Loucy (cell line): ENCODE measurements at regions not wholly inside any gene's neighbourhood (a gene's known extent, or its start where the extent isn't known, plus 50 kb on each side); places are given as distances from the start of the nearest gene placed in this dataset.

ENCODE experiments used
- H2AFZ ChIP-seq: fragments of 200-600 bp; sonication (generic); 2 replicates; pipeline ENCODE4 v1.6.0; 2016; ENCODE audit warnings: antibody characterized with exemption, mild to moderate bottlenecking, low read length, moderate library complexity
- H3F3A ChIP-seq: fragments of 200-600 bp; 2 replicates; pipeline ENCODE4 v1.6.0; 2016; ENCODE audit warnings: antibody characterized with exemption, low read depth, mild to moderate bottlenecking
- H3K27me3 ChIP-seq: fragments of 200-600 bp; sonication (generic); 2 replicates; pipeline ENCODE4 v1.6.1; 2014; ENCODE audit warnings: low read length, mild to moderate bottlenecking; ENCODE audit not compliant: insufficient read depth, poor library complexity, severe bottlenecking
- H3K36me3 ChIP-seq: fragments of 200-600 bp; sonication (generic); 2 replicates; pipeline ENCODE4 v1.6.1; 2016; ENCODE audit warnings: low read length; ENCODE audit not compliant: insufficient read depth
- H3K4me1 ChIP-seq: fragments of 200-600 bp; sonication (generic); 2 replicates; pipeline ENCODE4 v1.5.1; 2014; ENCODE audit warnings: low read length, mild to moderate bottlenecking; ENCODE audit not compliant: insufficient read depth, poor library complexity, severe bottlenecking
- H3K4me2 ChIP-seq: fragments of 200-600 bp; sonication (generic); 2 replicates; pipeline ENCODE4 v1.6.0; 2014; ENCODE audit warnings: antibody characterized with exemption, low read length, low read depth, mild to moderate bottlenecking; ENCODE audit not compliant: poor library complexity, severe bottlenecking
- H3K4me3 ChIP-seq: fragments of 200-600 bp; sonication (generic); 2 replicates; pipeline ENCODE4 v1.5.1; 2014; ENCODE audit warnings: low read length, mild to moderate bottlenecking, mixed read lengths; ENCODE audit not compliant: poor library complexity, severe bottlenecking
- H3K79me2 ChIP-seq: fragments of 200-600 bp; sonication (generic); 2 replicates; pipeline ENCODE4 v1.6.1; 2014; ENCODE audit warnings: low read length; ENCODE audit not compliant: insufficient read depth
- H3K9ac ChIP-seq: fragments of 200-600 bp; sonication (generic); 2 replicates; pipeline ENCODE4 v1.6.0; 2014; ENCODE audit warnings: mild to moderate bottlenecking, low read depth, low read length, moderate library complexity; ENCODE audit not compliant: poor library complexity, severe bottlenecking
- H3K9me2 ChIP-seq: fragments of 200-600 bp; sonication (generic); replicated peaks from 2 replicates; pipeline ENCODE4 v1.6.1; 2016; ENCODE audit warnings: low read depth, low read length, mixed read lengths
- H3K9me3 ChIP-seq: fragments of 200-600 bp; sonication (generic); 2 replicates; pipeline ENCODE4 v1.6.1; 2014; ENCODE audit warnings: mild to moderate bottlenecking, antibody characterized with exemption, low read length, low read depth; ENCODE audit not compliant: insufficient read depth
- H4K20me1 ChIP-seq: fragments of 200-600 bp; sonication (generic); 2 replicates; pipeline ENCODE4 v1.6.0; 2014; ENCODE audit warnings: antibody characterized with exemption, low read length, mild to moderate bottlenecking; ENCODE audit not compliant: insufficient read depth, poor library complexity, severe bottlenecking
- EZH2phosphoT487 ChIP-seq: fragments of 200-600 bp; IDR thresholded peaks from 2 replicates; pipeline ENCODE4 v1.6.1; 2018; ENCODE audit warnings: antibody characterized with exemption, mild to moderate bottlenecking, moderate library complexity, borderline replicate concordance
- TF ChIP-seq, protein P1 (sequence below): fragments of 200-600 bp; sonication (generic); conservative IDR thresholded peaks from 2 replicates; pipeline ENCODE4 v1.5.1; 2014; ENCODE audit warnings: mild to moderate bottlenecking, antibody characterized with exemption, low read length

DNA sequence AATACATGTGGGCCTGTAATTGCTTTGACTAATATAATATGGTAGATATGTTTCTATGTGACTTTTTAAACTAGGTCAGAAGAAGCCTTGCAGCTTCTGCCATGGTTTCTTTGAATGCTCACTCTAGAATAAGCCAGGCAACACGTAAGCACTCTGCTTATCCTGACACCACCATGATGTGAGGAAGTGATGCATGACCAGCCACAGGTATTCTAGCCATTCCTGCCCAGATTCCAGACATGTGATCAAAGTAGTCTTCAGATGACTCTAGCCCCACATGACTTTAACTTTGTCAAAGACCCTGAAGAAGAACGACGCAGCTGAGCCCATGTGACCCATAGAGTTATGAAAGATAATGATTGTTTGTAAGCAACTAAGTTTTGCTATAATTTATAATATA lies 276.1 kb upstream of the NCAM1 start:
- Histone ChIP-seq H3K4me1 (no peaks in the 10 kb centered on the region), H3K36me3 (no peaks in the 10 kb centered on the region), H3K79me2 (no peaks in the 10 kb centered on the region), H3K9me2 (no peaks in the 10 kb centered on the region), H3F3A (no peaks in the 10 kb centered on the region), H3K4me2 (no peak overlapping the region), H2AFZ (no peak overlapping the region), H3K9me3 (no peaks in the 10 kb centered on the region; the same call in 1 of the 2 replicates), H3K9ac (no peak overlapping the region), H3K27me3 (no peaks in the 10 kb centered on the region), H3K4me3 (no peak overlapping the region), H4K20me1 (no peaks in the 10 kb centered on the region)
- no peak for TF ChIP-seq EZH2phosphoT487
- TF ChIP-seq, protein P1, sequence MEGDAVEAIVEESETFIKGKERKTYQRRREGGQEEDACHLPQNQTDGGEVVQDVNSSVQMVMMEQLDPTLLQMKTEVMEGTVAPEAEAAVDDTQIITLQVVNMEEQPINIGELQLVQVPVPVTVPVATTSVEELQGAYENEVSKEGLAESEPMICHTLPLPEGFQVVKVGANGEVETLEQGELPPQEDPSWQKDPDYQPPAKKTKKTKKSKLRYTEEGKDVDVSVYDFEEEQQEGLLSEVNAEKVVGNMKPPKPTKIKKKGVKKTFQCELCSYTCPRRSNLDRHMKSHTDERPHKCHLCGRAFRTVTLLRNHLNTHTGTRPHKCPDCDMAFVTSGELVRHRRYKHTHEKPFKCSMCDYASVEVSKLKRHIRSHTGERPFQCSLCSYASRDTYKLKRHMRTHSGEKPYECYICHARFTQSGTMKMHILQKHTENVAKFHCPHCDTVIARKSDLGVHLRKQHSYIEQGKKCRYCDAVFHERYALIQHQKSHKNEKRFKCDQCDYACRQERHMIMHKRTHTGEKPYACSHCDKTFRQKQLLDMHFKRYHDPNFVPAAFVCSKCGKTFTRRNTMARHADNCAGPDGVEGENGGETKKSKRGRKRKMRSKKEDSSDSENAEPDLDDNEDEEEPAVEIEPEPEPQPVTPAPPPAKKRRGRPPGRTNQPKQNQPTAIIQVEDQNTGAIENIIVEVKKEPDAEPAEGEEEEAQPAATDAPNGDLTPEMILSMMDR = no peak

DNA sequence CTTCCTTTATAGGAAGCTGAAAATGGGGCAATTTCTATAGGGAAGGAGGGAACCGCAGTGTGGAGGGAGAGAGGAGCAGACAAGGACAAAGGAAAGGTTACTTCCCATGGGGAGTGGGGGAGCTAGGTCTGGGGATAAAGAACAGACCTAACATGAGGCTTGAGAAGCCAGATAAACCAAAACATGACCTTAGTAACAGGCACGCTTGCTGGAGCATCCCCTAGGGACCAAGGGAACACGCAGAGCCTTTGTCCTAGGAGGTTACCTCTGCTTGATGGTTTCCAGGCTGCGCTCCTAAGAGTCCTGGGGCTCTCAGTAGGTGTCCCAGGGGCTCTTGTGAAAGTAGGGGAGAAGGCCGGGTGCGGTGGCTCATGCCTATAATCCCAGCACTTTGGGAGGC lies 271.4 kb upstream of the NCAM1 start:
- H4K20me1 ChIP-seq = no peaks in the 10 kb centered on the region
- no peak overlapping the region for H2AFZ ChIP-seq
- H3K36me3 ChIP-seq = no peaks in the 10 kb centered on the region
- no peak overlapping the region for H3K9ac ChIP-seq
- H3K27me3 ChIP-seq = no peaks in the 10 kb centered on the region
- no peak overlapping the region for H3K4me2 ChIP-seq
- H3K4me3 ChIP-seq = no peak overlapping the region
- TF ChIP-seq EZH2phosphoT487 = no peak
- TF ChIP-seq, protein P1 = no peak
- H3F3A ChIP-seq = no peaks in the 10 kb centered on the region
- no peaks in the 10 kb centered on the region for H3K4me1 ChIP-seq
- no peaks in the 10 kb centered on the region for H3K79me2 ChIP-seq
- H3K9me3 ChIP-seq = no peaks in the 10 kb centered on the region; the same call in 1 of the 2 replicates
- 0 out of 2 replicates have a peak, but pooled peaks cover 4% of the 10 kb centered on the region for H3K9me2 ChIP-seq

DNA sequence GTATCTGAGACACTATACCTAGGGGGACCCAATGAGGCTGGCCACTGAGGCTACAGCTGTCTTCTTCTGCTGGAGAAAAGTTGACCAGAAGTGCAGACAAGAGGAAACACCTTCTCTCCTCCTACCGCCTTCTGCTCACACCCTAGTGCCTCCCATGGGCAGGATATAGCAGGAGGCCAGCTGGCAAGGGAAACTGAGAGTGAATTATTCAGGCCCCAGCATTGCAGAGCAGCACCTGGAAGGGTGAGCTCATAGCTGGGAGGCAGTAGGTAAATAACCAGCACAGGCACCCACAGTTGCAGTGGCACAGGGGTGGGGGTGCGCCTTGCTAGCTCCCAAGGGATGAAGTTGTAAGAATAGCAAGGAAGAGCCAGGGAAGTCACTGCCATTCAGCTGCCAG lies 267.4 kb upstream of the NCAM1 start:
- H3K4me3 ChIP-seq = no peak overlapping the region
- H4K20me1 ChIP-seq = no peaks in the 10 kb centered on the region
- no peaks in the 10 kb centered on the region; the same call in 1 of the 2 replicates for H3K9me3 ChIP-seq
- no peak overlapping the region for H3K4me2 ChIP-seq
- TF ChIP-seq, protein P1 = no peak
- no peak for TF ChIP-seq EZH2phosphoT487
- H3K9ac ChIP-seq = no peak overlapping the region
- no peaks in the 10 kb centered on the region for H3K36me3 ChIP-seq
- no peaks in the 10 kb centered on the region for H3K27me3 ChIP-seq
- H3K9me2 ChIP-seq = 0 out of 2 replicates have a peak, but pooled peaks cover 4% of the 10 kb centered on the region
- H3F3A ChIP-seq = no peaks in the 10 kb centered on the region
- H2AFZ ChIP-seq = no peak overlapping the region
- H3K79me2 ChIP-seq = no peaks in the 10 kb centered on the region
- H3K4me1 ChIP-seq = no peaks in the 10 kb centered on the region
